WTC11 (cell line): ENCODE measurements at regions not wholly inside any gene's neighbourhood (a gene's known extent, or its start where the extent isn't known, plus 50 kb on each side); places are given as distances from the start of the nearest gene placed in this dataset.

Experiments
- ATF6 ChIP-seq: sonication (generic); formaldehyde crosslinking; IDR thresholded peaks from 2 replicates; pipeline ENCODE4 v1.8.1; 2023; ENCODE audit warnings: mild to moderate bottlenecking, missing genetic modification reagents
- FOXP1 ChIP-seq: sonication (generic); formaldehyde crosslinking; IDR thresholded peaks from 2 replicates; pipeline ENCODE4 v1.8.0; 2022; ENCODE audit warnings: missing genetic modification reagents, mild to moderate bottlenecking, moderate library complexity, borderline replicate concordance
- IRF2 ChIP-seq: sonication (generic); formaldehyde crosslinking; IDR thresholded peaks from 2 replicates; pipeline ENCODE4 v1.8.0; 2022; ENCODE audit warnings: low read depth, missing genetic modification reagents, borderline replicate concordance
- MXD4 ChIP-seq: fragments of 250-450 bp; sonication (Bioruptor Pico); IDR thresholded peaks from 2 replicates; pipeline ENCODE4 v1.8.0; 2021; ENCODE audit warnings: mild to moderate bottlenecking, moderate library complexity, borderline replicate concordance
- NR3C1 ChIP-seq: sonication (generic); formaldehyde crosslinking; conservative IDR thresholded peaks from 2 replicates; pipeline ENCODE4 v1.8.1; 2023; ENCODE audit warnings: low read depth, mild to moderate bottlenecking, missing genetic modification reagents
- TP53 ChIP-seq: sonication (generic); formaldehyde crosslinking; IDR thresholded peaks from 2 replicates; pipeline ENCODE4 v1.8.1; 2023; ENCODE audit warnings: mild to moderate bottlenecking, missing genetic modification reagents
- ZNF232 ChIP-seq: sonication (generic); formaldehyde crosslinking; IDR thresholded peaks from 2 replicates; pipeline ENCODE4 v1.8.0; 2022; ENCODE audit warnings: mild to moderate bottlenecking, missing genetic modification reagents
- TF ChIP-seq, protein P1 (sequence below): fragments of 200-600 bp; IDR thresholded peaks from 2 replicates; pipeline ENCODE4 v1.8.0; 2022; ENCODE audit warnings: antibody characterized with exemption
- TF ChIP-seq, protein P2 (sequence below): sonication (generic); formaldehyde crosslinking; IDR thresholded peaks from 2 replicates; pipeline ENCODE4 v1.8.1; 2022; ENCODE audit warnings: low read depth, missing genetic modification reagents, borderline replicate concordance

- TF ChIP-seq IRF2 (CRISPR knock-in tag) (no peak), ZNF232 (CRISPR knock-in tag) (no peak), ATF6 (CRISPR knock-in tag) (no peak), NR3C1 (CRISPR knock-in tag) (no peak), FOXP1 (CRISPR knock-in tag) (no peak), TP53 (CRISPR knock-in tag) (no peak), MXD4 (no peak)
- TF ChIP-seq, protein P1, sequence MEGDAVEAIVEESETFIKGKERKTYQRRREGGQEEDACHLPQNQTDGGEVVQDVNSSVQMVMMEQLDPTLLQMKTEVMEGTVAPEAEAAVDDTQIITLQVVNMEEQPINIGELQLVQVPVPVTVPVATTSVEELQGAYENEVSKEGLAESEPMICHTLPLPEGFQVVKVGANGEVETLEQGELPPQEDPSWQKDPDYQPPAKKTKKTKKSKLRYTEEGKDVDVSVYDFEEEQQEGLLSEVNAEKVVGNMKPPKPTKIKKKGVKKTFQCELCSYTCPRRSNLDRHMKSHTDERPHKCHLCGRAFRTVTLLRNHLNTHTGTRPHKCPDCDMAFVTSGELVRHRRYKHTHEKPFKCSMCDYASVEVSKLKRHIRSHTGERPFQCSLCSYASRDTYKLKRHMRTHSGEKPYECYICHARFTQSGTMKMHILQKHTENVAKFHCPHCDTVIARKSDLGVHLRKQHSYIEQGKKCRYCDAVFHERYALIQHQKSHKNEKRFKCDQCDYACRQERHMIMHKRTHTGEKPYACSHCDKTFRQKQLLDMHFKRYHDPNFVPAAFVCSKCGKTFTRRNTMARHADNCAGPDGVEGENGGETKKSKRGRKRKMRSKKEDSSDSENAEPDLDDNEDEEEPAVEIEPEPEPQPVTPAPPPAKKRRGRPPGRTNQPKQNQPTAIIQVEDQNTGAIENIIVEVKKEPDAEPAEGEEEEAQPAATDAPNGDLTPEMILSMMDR = no peak
- TF ChIP-seq, protein P2, sequence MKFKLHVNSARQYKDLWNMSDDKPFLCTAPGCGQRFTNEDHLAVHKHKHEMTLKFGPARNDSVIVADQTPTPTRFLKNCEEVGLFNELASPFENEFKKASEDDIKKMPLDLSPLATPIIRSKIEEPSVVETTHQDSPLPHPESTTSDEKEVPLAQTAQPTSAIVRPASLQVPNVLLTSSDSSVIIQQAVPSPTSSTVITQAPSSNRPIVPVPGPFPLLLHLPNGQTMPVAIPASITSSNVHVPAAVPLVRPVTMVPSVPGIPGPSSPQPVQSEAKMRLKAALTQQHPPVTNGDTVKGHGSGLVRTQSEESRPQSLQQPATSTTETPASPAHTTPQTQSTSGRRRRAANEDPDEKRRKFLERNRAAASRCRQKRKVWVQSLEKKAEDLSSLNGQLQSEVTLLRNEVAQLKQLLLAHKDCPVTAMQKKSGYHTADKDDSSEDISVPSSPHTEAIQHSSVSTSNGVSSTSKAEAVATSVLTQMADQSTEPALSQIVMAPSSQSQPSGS = no peak
Measured at GRCh38 chr15:38150148-38150547, 102.5 kb upstream of the SPRED1 start.
